ENCODE measurements at regions not wholly inside any gene's neighbourhood (a gene's known extent, or its start where the extent isn't known, plus 50 kb on each side); places are given as distances from the start of the nearest gene placed in this dataset.

DNA sequence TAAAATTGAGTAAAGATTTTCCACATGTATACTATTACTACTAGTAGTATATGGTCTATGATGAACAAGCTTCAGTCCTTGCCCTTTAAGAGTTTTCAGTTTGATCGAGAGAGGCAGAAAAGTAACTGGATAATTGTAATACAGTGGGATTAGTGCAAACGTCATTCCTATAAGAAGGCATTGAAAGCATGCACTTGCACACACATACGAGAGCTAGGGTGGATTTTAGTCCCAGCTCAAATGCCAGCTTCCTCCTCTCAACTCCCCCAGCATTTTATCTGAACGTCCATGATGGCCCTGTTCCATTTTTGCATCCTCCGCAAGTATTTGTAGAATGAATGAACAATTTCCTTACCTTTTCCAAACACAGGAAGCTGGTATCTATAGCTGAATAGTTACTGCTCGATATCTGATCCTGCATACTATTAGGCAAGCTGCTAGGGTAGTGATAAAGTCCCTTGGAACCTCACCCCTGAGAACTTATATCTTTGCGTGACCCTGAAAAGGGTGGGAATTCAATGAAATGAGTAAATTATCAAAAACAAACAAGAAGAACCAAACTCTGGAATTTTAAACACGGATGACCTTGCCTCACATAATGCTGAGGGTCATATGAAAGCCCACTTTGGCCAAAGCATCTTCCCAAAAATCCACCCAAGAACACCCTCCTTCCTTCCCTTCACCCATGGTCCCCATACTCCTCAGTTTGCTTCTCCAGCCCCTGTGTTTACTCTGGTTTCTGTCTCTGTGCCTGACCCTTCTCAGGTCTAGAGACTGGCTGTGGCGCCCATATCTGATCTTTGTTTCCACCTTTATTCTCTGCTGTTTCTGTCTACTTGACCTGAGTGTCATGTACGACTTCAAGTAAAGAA is 60.5 kb downstream of the TMEM100 start:
- TF ChIP-seq, protein P1, sequence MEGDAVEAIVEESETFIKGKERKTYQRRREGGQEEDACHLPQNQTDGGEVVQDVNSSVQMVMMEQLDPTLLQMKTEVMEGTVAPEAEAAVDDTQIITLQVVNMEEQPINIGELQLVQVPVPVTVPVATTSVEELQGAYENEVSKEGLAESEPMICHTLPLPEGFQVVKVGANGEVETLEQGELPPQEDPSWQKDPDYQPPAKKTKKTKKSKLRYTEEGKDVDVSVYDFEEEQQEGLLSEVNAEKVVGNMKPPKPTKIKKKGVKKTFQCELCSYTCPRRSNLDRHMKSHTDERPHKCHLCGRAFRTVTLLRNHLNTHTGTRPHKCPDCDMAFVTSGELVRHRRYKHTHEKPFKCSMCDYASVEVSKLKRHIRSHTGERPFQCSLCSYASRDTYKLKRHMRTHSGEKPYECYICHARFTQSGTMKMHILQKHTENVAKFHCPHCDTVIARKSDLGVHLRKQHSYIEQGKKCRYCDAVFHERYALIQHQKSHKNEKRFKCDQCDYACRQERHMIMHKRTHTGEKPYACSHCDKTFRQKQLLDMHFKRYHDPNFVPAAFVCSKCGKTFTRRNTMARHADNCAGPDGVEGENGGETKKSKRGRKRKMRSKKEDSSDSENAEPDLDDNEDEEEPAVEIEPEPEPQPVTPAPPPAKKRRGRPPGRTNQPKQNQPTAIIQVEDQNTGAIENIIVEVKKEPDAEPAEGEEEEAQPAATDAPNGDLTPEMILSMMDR (IDR thresholded peaks at IDR 0.05), result no peak
- TF ChIP-seq POLR2A (IDR thresholded peaks at IDR 0.05) (no peak), POLR2AphosphoS5 (IDR thresholded peaks at IDR 0.05) (no peak), EP300 (IDR thresholded peaks at IDR 0.05) (no peak)

Measured in upper lobe of left lung (tissue), 4 donors.